HCT116 (cell line): ENCODE measurements at regions not wholly inside any gene's neighbourhood (a gene's known extent, or its start where the extent isn't known, plus 50 kb on each side); places are given as distances from the start of the nearest gene placed in this dataset.

Experiments
- ATF3 ChIP-seq: IDR thresholded peaks from 2 replicates; pipeline ENCODE4 v1.6.1; 2012
- CBX3 ChIP-seq: IDR thresholded peaks from 2 replicates; pipeline ENCODE4 v1.6.1; 2012; ENCODE audit warnings: low read depth
- CEBPB ChIP-seq: IDR thresholded peaks from 2 replicates; pipeline ENCODE4 v1.6.1; 2012; ENCODE audit warnings: low read depth
- EZH2phosphoT487 ChIP-seq: fragments of 200-600 bp; IDR thresholded peaks from 2 replicates; pipeline ENCODE4 v1.6.1; 2018; ENCODE audit warnings: antibody characterized with exemption, borderline replicate concordance
- FOSL1 ChIP-seq: IDR thresholded peaks from 2 replicates; pipeline ENCODE4 v1.6.1; 2012; ENCODE audit warnings: low read depth
- POLR2A ChIP-seq: IDR thresholded peaks from 2 replicates; pipeline ENCODE4 v1.7.0; 2011; ENCODE audit warnings: borderline replicate concordance; ENCODE audit not compliant: insufficient read depth, insufficient read length; ENCODE audit errors: extremely low read depth
- POLR2AphosphoS5 ChIP-seq: IDR thresholded peaks from 2 replicates; pipeline ENCODE4 v1.6.1; 2011; ENCODE audit warnings: mild to moderate bottlenecking, low read depth, low read length, moderate library complexity
- RAD21 ChIP-seq: IDR thresholded peaks from 2 replicates; pipeline ENCODE4 v1.6.1; 2012; ENCODE audit warnings: low read depth, mild to moderate bottlenecking
- REST ChIP-seq: IDR thresholded peaks from 2 replicates; pipeline ENCODE4 v1.6.1; 2012; ENCODE audit warnings: low read depth
- ZFX ChIP-seq: fragments of 450-650 bp; IDR thresholded peaks from 2 replicates; pipeline ENCODE4 v1.6.1; 2017
- ZNF274 ChIP-seq: fragments of 200-500 bp; sonication (Bioruptor generic); IDR thresholded peaks from 2 replicates; pipeline ENCODE4 v1.6.1; 2014; ENCODE audit warnings: mild to moderate bottlenecking, low read depth, low read length, inconsistent platforms
- TF ChIP-seq, protein P1 (sequence below), 3 experiments: fragments of 200-600 bp in 1 of 3; sonication (generic) in 1 of 3; IDR thresholded peaks in 2 of 3; conservative IDR thresholded peaks in 1 of 3; 2 replicates each; pipeline ENCODE4 v1.5.1; 2012 to 2017; ENCODE audit warnings: low read depth in 2 of 3, low read length in 2 of 3, antibody characterized with exemption in 1 of 3, borderline replicate concordance in 1 of 3, control low read depth in 1 of 3, mild to moderate bottlenecking in 1 of 3, mixed read lengths in 1 of 3, mixed run types in 1 of 3, moderate library complexity in 1 of 3; ENCODE audit not compliant: insufficient read depth in 1 of 3
- TF ChIP-seq, protein P2 (sequence below): IDR thresholded peaks from 2 replicates; pipeline ENCODE4 v1.6.1; 2012

- TF ChIP-seq, protein P1, sequence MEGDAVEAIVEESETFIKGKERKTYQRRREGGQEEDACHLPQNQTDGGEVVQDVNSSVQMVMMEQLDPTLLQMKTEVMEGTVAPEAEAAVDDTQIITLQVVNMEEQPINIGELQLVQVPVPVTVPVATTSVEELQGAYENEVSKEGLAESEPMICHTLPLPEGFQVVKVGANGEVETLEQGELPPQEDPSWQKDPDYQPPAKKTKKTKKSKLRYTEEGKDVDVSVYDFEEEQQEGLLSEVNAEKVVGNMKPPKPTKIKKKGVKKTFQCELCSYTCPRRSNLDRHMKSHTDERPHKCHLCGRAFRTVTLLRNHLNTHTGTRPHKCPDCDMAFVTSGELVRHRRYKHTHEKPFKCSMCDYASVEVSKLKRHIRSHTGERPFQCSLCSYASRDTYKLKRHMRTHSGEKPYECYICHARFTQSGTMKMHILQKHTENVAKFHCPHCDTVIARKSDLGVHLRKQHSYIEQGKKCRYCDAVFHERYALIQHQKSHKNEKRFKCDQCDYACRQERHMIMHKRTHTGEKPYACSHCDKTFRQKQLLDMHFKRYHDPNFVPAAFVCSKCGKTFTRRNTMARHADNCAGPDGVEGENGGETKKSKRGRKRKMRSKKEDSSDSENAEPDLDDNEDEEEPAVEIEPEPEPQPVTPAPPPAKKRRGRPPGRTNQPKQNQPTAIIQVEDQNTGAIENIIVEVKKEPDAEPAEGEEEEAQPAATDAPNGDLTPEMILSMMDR (IDR thresholded peaks at IDR 0.05 in 2 of 3, conservative IDR thresholded peaks at IDR 0.05 in 1 of 3; ENCODE audit: borderline replicate concordance in 1 of 3, insufficient read depth in 1 of 3, low read depth in 2 of 3, low read length in 2 of 3) = no peak
- TF ChIP-seq, protein P2, sequence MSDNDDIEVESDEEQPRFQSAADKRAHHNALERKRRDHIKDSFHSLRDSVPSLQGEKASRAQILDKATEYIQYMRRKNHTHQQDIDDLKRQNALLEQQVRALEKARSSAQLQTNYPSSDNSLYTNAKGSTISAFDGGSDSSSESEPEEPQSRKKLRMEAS = no peak
- TF ChIP-seq POLR2AphosphoS5 = no peak
- no peak for TF ChIP-seq FOSL1
- TF ChIP-seq ZFX = no peak
- no peak for TF ChIP-seq RAD21
- TF ChIP-seq REST = no peak
- no peak for TF ChIP-seq POLR2A
- TF ChIP-seq ZNF274 = no peak
- TF ChIP-seq EZH2phosphoT487 = no peak
- TF ChIP-seq CEBPB = no peak
- no peak for TF ChIP-seq ATF3
- TF ChIP-seq CBX3 = no peak
Observed at GRCh38 chr7:81187753-81188152, 268.9 kb upstream of the SEMA3C start.
